NCI-H1048 (cell line): ENCODE measurements at regions not wholly inside any gene's neighbourhood (a gene's known extent, or its start where the extent isn't known, plus 50 kb on each side); places are given as distances from the start of the nearest gene placed in this dataset.

Experiments used
- DNase-seq: peaks from one replicate; lab custom pipeline; 2025; lab: John Stamatoyannopoulos, UW

- DNase-seq = no peak
These were observed 112.0 kb downstream of the TMCO5A start for GRCh38 chr15:38046257-38047051.

GRCh38 chr15:38048001-38048455 lies 113.6 kb downstream of the TMCO5A start:
- no peak for DNase-seq

- peak; percentile 70 for DNase-seq
These were observed 115.5 kb downstream of the TMCO5A start for GRCh38 chr15:38049891-38050290.

- DNase-seq = no peak
These were observed 116.3 kb downstream of the TMCO5A start for GRCh38 chr15:38050529-38051448.

GRCh38 chr15:38053205-38053604 lies 118.8 kb downstream of the TMCO5A start:
- no peak for DNase-seq

GRCh38 chr15:38053776-38054175 lies 119.3 kb downstream of the TMCO5A start:
- no peak for DNase-seq

- DNase-seq = no peak
These were observed 120.0 kb downstream of the TMCO5A start for GRCh38 chr15:38054488-38054887.

- DNase-seq = no peak
These were observed 124.2 kb downstream of the TMCO5A start for GRCh38 chr15:38058596-38059075.

GRCh38 chr15:38059665-38060064 lies 125.2 kb downstream of the TMCO5A start:
- DNase-seq = no peak

- DNase-seq = no peak
These were observed 127.6 kb downstream of the TMCO5A start for GRCh38 chr15:38061856-38062649.

GRCh38 chr15:38062696-38063095 lies 128.3 kb downstream of the TMCO5A start:
- DNase-seq = no peak

- DNase-seq = no peak
These were observed 131.4 kb downstream of the TMCO5A start for GRCh38 chr15:38065721-38066345.

GRCh38 chr15:38066612-38067011 lies 132.2 kb downstream of the TMCO5A start:
- DNase-seq = no peak

GRCh38 chr15:38068626-38069391 lies 134.4 kb downstream of the TMCO5A start:
- DNase-seq = no peak

GRCh38 chr15:38069511-38070011 lies 135.1 kb downstream of the TMCO5A start:
- DNase-seq = no peak

- DNase-seq = no peak
These were observed 136.3 kb downstream of the TMCO5A start for GRCh38 chr15:38070778-38071177.

GRCh38 chr15:38071211-38071972 lies 137.0 kb downstream of the TMCO5A start:
- DNase-seq = no peak

- no peak for DNase-seq
These were observed 137.5 kb downstream of the TMCO5A start for GRCh38 chr15:38072007-38072347.

GRCh38 chr15:38072348-38073177 lies 138.1 kb downstream of the TMCO5A start:
- DNase-seq = peak; percentile 79
